ENCODE measurements at regions not wholly inside any gene's neighbourhood (a gene's known extent, or its start where the extent isn't known, plus 50 kb on each side); places are given as distances from the start of the nearest gene placed in this dataset.
A peak's percentile ranks its signal among the peaks of the same experiment; 100 is the strongest.
"Not testable (repeated sequence)": the region's sequence is repeated elsewhere in the genome, so short reads cannot be mapped to it uniquely, and the experiment has no call there.

DNA sequence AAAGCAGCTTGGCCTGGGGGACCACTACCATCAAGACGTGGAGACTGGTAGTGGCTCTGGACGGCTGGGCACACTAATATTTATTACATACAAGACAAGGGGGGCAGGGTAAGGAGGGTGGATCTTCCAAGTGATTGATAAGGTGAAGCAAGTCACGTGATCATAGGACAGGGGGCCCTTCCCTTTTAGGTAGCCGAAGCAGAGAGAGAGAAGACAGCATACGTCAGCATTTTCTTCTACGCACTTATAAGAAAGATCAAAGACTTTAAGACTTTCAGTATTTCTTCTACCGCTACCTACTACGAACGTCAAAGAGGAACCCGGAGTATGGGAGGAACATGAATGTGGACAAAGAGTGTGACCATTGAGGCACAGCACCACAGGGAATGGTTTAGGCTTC, 307.9 kb downstream of the RPIA start:
- CTCF ChIA-PET, result no interaction called here

DNA sequence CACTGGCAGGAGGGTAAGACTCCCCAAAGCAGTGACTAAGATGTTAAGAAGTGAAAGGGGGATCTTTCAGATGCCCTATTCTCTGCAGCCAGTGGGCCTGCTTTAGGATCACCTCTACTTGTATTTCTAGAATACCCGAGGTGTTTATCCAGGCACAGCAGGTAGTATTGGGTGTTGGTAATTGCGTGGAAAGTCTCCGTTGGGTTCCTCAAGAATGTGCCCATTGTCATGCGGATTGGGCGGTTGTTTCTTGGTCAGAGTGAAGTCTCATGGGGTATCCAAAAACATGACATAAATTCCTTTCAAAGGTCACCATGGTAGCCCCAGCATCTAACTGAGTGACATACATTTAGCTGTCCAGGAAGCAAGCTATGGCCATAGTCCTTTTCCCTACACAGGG, 308.8 kb downstream of the RPIA start:
- no peak overlapping the region for H3K27ac Mint-ChIP-seq (ENCODE audit: unreplicated experiment)
- Histone ChIP-seq H3K4me3 (ENCODE audit: low read depth, low read length) (no peak overlapping the region), H3K27me3 (replicated peaks; ENCODE audit: control insufficient read depth, insufficient read depth, low read length) (no peaks in the 10 kb centered on the region), H3K9me3 (no peaks in the 10 kb centered on the region), H3K4me1 (no peaks in the 10 kb centered on the region), H3K36me3 (ENCODE audit: control insufficient read depth, insufficient read depth, low read length) (no peaks in the 10 kb centered on the region)
- POLR2A ChIA-PET, result no interaction called here
- intact Hi-C loops (cut with micrococcal nuclease; ENCODE audit: unreplicated experiment), result no loop called here
- H3K9me3 Mint-ChIP-seq (ENCODE audit: unreplicated experiment), result no peaks in the 10 kb centered on the region
- no TSS peak for BruUV-seq (replicated peaks)
- H3K27me3 Mint-ChIP-seq (ENCODE audit: insufficient read depth, unreplicated experiment), result peaks cover 1% of the 10 kb centered on the region
- TF ChIP-seq, protein P1, sequence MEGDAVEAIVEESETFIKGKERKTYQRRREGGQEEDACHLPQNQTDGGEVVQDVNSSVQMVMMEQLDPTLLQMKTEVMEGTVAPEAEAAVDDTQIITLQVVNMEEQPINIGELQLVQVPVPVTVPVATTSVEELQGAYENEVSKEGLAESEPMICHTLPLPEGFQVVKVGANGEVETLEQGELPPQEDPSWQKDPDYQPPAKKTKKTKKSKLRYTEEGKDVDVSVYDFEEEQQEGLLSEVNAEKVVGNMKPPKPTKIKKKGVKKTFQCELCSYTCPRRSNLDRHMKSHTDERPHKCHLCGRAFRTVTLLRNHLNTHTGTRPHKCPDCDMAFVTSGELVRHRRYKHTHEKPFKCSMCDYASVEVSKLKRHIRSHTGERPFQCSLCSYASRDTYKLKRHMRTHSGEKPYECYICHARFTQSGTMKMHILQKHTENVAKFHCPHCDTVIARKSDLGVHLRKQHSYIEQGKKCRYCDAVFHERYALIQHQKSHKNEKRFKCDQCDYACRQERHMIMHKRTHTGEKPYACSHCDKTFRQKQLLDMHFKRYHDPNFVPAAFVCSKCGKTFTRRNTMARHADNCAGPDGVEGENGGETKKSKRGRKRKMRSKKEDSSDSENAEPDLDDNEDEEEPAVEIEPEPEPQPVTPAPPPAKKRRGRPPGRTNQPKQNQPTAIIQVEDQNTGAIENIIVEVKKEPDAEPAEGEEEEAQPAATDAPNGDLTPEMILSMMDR (IDR thresholded peaks at IDR 0.05; ENCODE audit: insufficient read depth in 1 of 2, low read depth in 1 of 2, low read length in 1 of 2, severe bottlenecking in 1 of 2, unreplicated experiment in 1 of 2), result no peak
- no peaks in the 10 kb centered on the region for H3K4me1 Mint-ChIP-seq (ENCODE audit: low read depth, unreplicated experiment)
- no peaks in the 10 kb centered on the region for H3K36me3 Mint-ChIP-seq (ENCODE audit: insufficient read depth, unreplicated experiment)
- no peak for DNase-seq
- no peak overlapping the region for H3K4me3 Mint-ChIP-seq (ENCODE audit: unreplicated experiment)
- CTCF ChIA-PET, result no interaction called here

More for the DNA sequence above, 307.9 kb downstream of the RPIA start:
- Histone ChIP-seq H3K27me3 (replicated peaks; ENCODE audit: control insufficient read depth, insufficient read depth, low read length) (no peaks in the 10 kb centered on the region), H3K4me3 (ENCODE audit: low read depth, low read length) (no peak overlapping the region), H3K9me3 (no peaks in the 10 kb centered on the region), H3K4me1 (no peaks in the 10 kb centered on the region), H3K36me3 (ENCODE audit: control insufficient read depth, insufficient read depth, low read length) (no peaks in the 10 kb centered on the region)
- H3K27ac Mint-ChIP-seq (ENCODE audit: unreplicated experiment), result no peak overlapping the region
- peaks cover 4% of the 10 kb centered on the region for H3K27me3 Mint-ChIP-seq (ENCODE audit: insufficient read depth, unreplicated experiment)
- no peak overlapping the region for H3K4me3 Mint-ChIP-seq (ENCODE audit: unreplicated experiment)
- BruUV-seq (replicated peaks), result no TSS peak
- no peaks in the 10 kb centered on the region for H3K4me1 Mint-ChIP-seq (ENCODE audit: low read depth, unreplicated experiment)
- intact Hi-C loops (cut with micrococcal nuclease; ENCODE audit: unreplicated experiment), result no loop called here
- no peak for DNase-seq
- TF ChIP-seq, protein P1 (IDR thresholded peaks at IDR 0.05; ENCODE audit: insufficient read depth in 1 of 2, low read depth in 1 of 2, low read length in 1 of 2, severe bottlenecking in 1 of 2, unreplicated experiment in 1 of 2), result no peak
- no peaks in the 10 kb centered on the region for H3K36me3 Mint-ChIP-seq (ENCODE audit: insufficient read depth, unreplicated experiment)
- no peaks in the 10 kb centered on the region for H3K9me3 Mint-ChIP-seq (ENCODE audit: unreplicated experiment)
- POLR2A ChIA-PET, result no interaction called here

DNA sequence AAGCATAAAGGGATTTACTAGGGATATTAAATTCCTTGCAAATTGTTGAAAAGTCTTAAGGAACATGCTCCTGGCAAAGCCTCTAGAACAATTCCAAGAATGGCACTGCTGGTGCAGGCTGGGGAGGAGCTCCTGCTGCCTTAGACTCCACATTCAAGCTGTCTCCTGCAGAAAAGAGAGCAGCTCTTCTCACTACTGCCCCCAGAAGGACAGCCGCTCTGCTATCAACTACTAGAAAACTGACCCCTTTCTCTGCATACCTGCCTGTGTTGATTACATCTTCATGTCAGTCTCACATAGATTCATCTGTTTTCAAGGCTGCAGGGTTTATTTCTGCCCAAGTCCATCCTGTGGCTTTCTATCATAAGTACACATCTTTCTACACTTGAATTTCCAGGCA, 312.8 kb downstream of the RPIA start:
- H3K9me3 Mint-ChIP-seq (ENCODE audit: unreplicated experiment); DNase-seq; H3K36me3 ChIP-seq (ENCODE audit: control insufficient read depth, insufficient read depth, low read length); H3K27me3 ChIP-seq (replicated peaks; ENCODE audit: control insufficient read depth, insufficient read depth, low read length); H3K27me3 Mint-ChIP-seq (ENCODE audit: insufficient read depth, unreplicated experiment); H3K4me3 ChIP-seq (ENCODE audit: low read depth, low read length); intact Hi-C loops (cut with micrococcal nuclease; ENCODE audit: unreplicated experiment); CTCF ChIA-PET; H3K4me3 Mint-ChIP-seq (ENCODE audit: unreplicated experiment); H3K27ac Mint-ChIP-seq (ENCODE audit: unreplicated experiment); BruUV-seq (replicated peaks); H3K9me3 ChIP-seq; H3K4me1 Mint-ChIP-seq (ENCODE audit: low read depth, unreplicated experiment); H3K36me3 Mint-ChIP-seq (ENCODE audit: insufficient read depth, unreplicated experiment); POLR2A ChIA-PET; H3K4me1 ChIP-seq: not testable (repeated sequence)
- TF ChIP-seq, protein P1 (IDR thresholded peaks at IDR 0.05; ENCODE audit: insufficient read depth in 1 of 2, low read depth in 1 of 2, low read length in 1 of 2, severe bottlenecking in 1 of 2, unreplicated experiment in 1 of 2), result peak in 1 of 2 experiments; percentile 18

DNA sequence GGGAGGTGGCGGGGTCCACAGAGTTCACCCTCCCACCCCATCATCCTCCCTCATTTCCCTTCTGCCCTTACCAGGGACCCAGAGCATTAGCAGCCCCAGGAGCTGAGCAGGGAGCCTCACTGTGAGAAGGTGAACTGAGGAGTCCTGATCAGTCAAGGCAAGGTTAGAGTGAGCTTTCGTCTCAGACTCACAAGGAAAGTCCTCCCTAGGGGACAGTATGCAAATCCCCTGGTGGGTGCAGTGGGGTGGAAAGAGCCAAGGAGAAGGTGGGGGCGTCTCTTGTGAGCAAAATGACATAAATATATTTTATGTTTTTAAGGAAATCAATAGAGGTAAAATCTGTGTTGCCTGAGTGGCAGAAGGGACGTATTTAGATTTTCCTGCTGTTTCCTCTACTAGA, 329.1 kb downstream of the RPIA start:
- H3K9me3 ChIP-seq; H3K4me3 Mint-ChIP-seq (ENCODE audit: unreplicated experiment); DNase-seq; intact Hi-C loops (cut with micrococcal nuclease; ENCODE audit: unreplicated experiment); H3K9me3 Mint-ChIP-seq (ENCODE audit: unreplicated experiment); H3K27me3 Mint-ChIP-seq (ENCODE audit: insufficient read depth, unreplicated experiment); H3K4me1 ChIP-seq; H3K27me3 ChIP-seq (replicated peaks; ENCODE audit: control insufficient read depth, insufficient read depth, low read length); H3K36me3 ChIP-seq (ENCODE audit: control insufficient read depth, insufficient read depth, low read length); BruUV-seq (replicated peaks); H3K36me3 Mint-ChIP-seq (ENCODE audit: insufficient read depth, unreplicated experiment); CTCF ChIA-PET; H3K27ac Mint-ChIP-seq (ENCODE audit: unreplicated experiment); H3K4me1 Mint-ChIP-seq (ENCODE audit: low read depth, unreplicated experiment); POLR2A ChIA-PET; H3K4me3 ChIP-seq (ENCODE audit: low read depth, low read length): not testable (repeated sequence)

DNA sequence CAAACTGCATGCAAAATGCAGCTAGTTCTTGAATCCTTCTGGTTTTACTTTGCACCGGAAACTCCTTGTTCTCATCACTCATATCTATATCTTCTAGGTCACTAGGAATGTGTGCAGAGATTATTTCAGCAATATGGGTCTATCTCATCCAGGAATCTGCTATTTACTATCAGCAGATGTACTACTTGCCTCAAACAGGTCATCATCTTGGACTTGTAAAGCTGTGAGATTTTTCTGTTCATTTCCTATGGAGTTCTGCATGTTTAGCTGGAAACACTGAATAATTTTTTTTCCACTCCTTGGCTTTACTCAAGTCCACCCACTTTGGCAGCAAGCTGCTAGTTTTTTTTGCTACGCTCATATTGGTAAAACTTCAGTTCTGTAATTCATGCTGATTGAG, 334.8 kb downstream of the RPIA start:
- H3K9me3 Mint-ChIP-seq (ENCODE audit: unreplicated experiment); H3K4me3 Mint-ChIP-seq (ENCODE audit: unreplicated experiment); intact Hi-C loops (cut with micrococcal nuclease; ENCODE audit: unreplicated experiment): not testable (repeated sequence)

More for the DNA sequence above, 334.8 kb downstream of the RPIA start:
- BruUV-seq (replicated peaks); H3K36me3 ChIP-seq (ENCODE audit: control insufficient read depth, insufficient read depth, low read length); H3K27me3 ChIP-seq (replicated peaks; ENCODE audit: control insufficient read depth, insufficient read depth, low read length); H3K9me3 ChIP-seq; H3K4me1 ChIP-seq; CTCF ChIA-PET; H3K27ac Mint-ChIP-seq (ENCODE audit: unreplicated experiment); H3K4me1 Mint-ChIP-seq (ENCODE audit: low read depth, unreplicated experiment); POLR2A ChIA-PET; H3K36me3 Mint-ChIP-seq (ENCODE audit: insufficient read depth, unreplicated experiment); H3K4me3 ChIP-seq (ENCODE audit: low read depth, low read length); H3K27me3 Mint-ChIP-seq (ENCODE audit: insufficient read depth, unreplicated experiment); DNase-seq: not testable (repeated sequence)
